Keratinocyte (primary cell): ENCODE measurements at regions not wholly inside any gene's neighbourhood (a gene's known extent, or its start where the extent isn't known, plus 50 kb on each side); places are given as distances from the start of the nearest gene placed in this dataset.

Experiments
- EZH2 ChIP-seq: IDR thresholded peaks from one replicate; pipeline ENCODE4 v1.6.1; 2012; ENCODE audit warnings: inconsistent platforms, mild to moderate bottlenecking, low read length, moderate library complexity
- TF ChIP-seq, protein P1 (sequence below), 3 experiments: IDR thresholded peaks in 1 of 3; conservative IDR thresholded peaks in 1 of 3; optimal IDR thresholded peaks in 1 of 3; 2 replicates in 2 of 3; 3 replicates in 1 of 3; pipeline versions ENCODE3 to v1.5.1; 2011; ENCODE audit warnings: low read length in 3 of 3, mild to moderate bottlenecking in 3 of 3, moderate library complexity in 2 of 3, control low read depth in 1 of 3, inconsistent platforms in 1 of 3; ENCODE audit not compliant: insufficient read depth in 2 of 3; ENCODE audit errors: extremely low read depth in 1 of 3

DNA sequence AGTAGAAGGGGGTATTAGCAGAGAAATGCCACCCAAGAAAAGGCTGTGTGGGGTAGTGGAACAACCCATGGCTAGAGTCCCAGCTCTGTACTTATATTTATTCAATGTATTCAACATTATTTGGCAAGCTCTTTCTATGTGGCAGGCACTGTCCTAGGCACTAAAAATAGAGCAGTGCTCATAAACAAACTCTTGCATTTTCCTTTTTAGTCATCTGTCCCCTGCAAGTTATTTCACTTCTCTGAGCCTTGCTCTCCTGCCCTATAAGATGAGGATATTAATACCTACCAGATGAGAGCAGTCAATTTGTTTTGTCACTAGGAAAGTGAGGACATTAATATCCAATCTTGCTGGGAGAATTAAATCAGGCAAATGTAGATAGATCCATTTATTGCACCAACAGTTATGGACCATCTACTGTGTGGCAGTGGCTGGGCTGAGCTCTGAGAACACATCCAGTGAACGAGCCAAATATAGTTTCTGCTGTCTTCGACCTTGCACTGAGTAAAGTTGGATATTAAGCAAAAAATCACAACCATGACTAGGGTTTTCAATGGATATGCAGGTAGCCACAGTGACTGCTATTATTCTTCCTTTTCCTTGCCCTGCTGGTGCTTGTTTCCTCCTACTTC is 314.3 kb upstream of the TBX3 start:
- TF ChIP-seq, protein P1, sequence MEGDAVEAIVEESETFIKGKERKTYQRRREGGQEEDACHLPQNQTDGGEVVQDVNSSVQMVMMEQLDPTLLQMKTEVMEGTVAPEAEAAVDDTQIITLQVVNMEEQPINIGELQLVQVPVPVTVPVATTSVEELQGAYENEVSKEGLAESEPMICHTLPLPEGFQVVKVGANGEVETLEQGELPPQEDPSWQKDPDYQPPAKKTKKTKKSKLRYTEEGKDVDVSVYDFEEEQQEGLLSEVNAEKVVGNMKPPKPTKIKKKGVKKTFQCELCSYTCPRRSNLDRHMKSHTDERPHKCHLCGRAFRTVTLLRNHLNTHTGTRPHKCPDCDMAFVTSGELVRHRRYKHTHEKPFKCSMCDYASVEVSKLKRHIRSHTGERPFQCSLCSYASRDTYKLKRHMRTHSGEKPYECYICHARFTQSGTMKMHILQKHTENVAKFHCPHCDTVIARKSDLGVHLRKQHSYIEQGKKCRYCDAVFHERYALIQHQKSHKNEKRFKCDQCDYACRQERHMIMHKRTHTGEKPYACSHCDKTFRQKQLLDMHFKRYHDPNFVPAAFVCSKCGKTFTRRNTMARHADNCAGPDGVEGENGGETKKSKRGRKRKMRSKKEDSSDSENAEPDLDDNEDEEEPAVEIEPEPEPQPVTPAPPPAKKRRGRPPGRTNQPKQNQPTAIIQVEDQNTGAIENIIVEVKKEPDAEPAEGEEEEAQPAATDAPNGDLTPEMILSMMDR (optimal IDR thresholded peaks at IDR 0.05 in 1 of 3, IDR thresholded peaks at IDR 0.05 in 1 of 3, conservative IDR thresholded peaks at IDR 0.05 in 1 of 3; ENCODE audit: extremely low read depth in 1 of 3, insufficient read depth in 2 of 3, low read length in 3 of 3): no peak
- no peak for TF ChIP-seq EZH2
